Hepatocyte (in vitro differentiated cells): ENCODE measurements at regions not wholly inside any gene's neighbourhood (a gene's known extent, or its start where the extent isn't known, plus 50 kb on each side); places are given as distances from the start of the nearest gene placed in this dataset.

Experiments
- DNase-seq: peaks from one replicate; pipeline ENCODE4 v3.0.0-alpha.2; 2016; ENCODE audit warnings: low spot score
- H2AFZ ChIP-seq: fragments of 200-600 bp; sonication (generic); 2 replicates; pipeline ENCODE4 v1.6.0; 2016; ENCODE audit warnings: antibody characterized with exemption, mild to moderate bottlenecking
- H3K27ac ChIP-seq: fragments of 200-600 bp; sonication (generic); 2 replicates; pipeline ENCODE4 v1.5.1; 2016; ENCODE audit warnings: mild to moderate bottlenecking
- H3K27me3 ChIP-seq: fragments of 200-600 bp; sonication (generic); 2 replicates; pipeline ENCODE4 v1.6.1; 2016
- H3K36me3 ChIP-seq: fragments of 200-600 bp; sonication (generic); replicated peaks from 2 replicates; pipeline ENCODE4 v1.5.1; 2016; ENCODE audit warnings: low read depth; ENCODE audit not compliant: insufficient read depth
- H3K4me1 ChIP-seq: fragments of 200-600 bp; sonication (generic); 2 replicates; pipeline ENCODE4 v1.5.1; 2016; ENCODE audit warnings: mild to moderate bottlenecking, moderate library complexity; ENCODE audit not compliant: insufficient read depth
- H3K4me2 ChIP-seq: fragments of 200-600 bp; sonication (generic); 2 replicates; pipeline ENCODE4 v1.6.0; 2016
- H3K4me3 ChIP-seq: fragments of 200-600 bp; sonication (generic); 2 replicates; pipeline ENCODE4 v1.5.1; 2016; ENCODE audit warnings: mild to moderate bottlenecking
- H3K79me2 ChIP-seq: fragments of 200-600 bp; sonication (generic); 2 replicates; pipeline ENCODE4 v1.6.0; 2017; ENCODE audit warnings: mild to moderate bottlenecking
- H3K9me2 ChIP-seq: fragments of 200-600 bp; sonication (generic); replicated peaks from 2 replicates; pipeline ENCODE4 v1.6.0; 2017; ENCODE audit warnings: mild to moderate bottlenecking; ENCODE audit not compliant: insufficient read depth
- H3K9me3 ChIP-seq: fragments of 200-600 bp; sonication (generic); 2 replicates; pipeline ENCODE4 v1.5.1; 2016; ENCODE audit warnings: low read depth, mild to moderate bottlenecking
- H4K20me1 ChIP-seq: fragments of 200-600 bp; sonication (generic); 2 replicates; pipeline ENCODE4 v1.6.0; 2016; ENCODE audit warnings: mild to moderate bottlenecking; ENCODE audit not compliant: insufficient read depth, poor library complexity, severe bottlenecking
- CTCF ChIP-seq: fragments of 200-600 bp; sonication (generic); IDR thresholded peaks from 2 replicates; pipeline ENCODE4 v1.5.1; 2016; ENCODE audit warnings: antibody characterized with exemption, mild to moderate bottlenecking; ENCODE audit not compliant: poor library complexity
- EZH2 ChIP-seq: fragments of 200-600 bp; sonication (generic); IDR thresholded peaks from 2 replicates; pipeline ENCODE4 v1.6.1; 2016; ENCODE audit warnings: antibody characterized with exemption, mild to moderate bottlenecking, borderline replicate concordance
- EZH2phosphoT487 ChIP-seq: fragments of 200-600 bp; sonication (generic); IDR thresholded peaks from one replicate; pipeline ENCODE4 v1.6.1; 2018; ENCODE audit warnings: antibody characterized with exemption, mild to moderate bottlenecking, low read depth, moderate library complexity; ENCODE audit not compliant: unreplicated experiment, severe bottlenecking
- WGBS: methylation state at CpG from one replicate; pipeline ENCODE4 v1.1.6; 2016; ENCODE audit warnings: low lambda C conversion rate; ENCODE audit errors: missing lambda C conversion rate; 5-methylcytosine and 5-hydroxymethylcytosine counted together

- Histone ChIP-seq H3K9me3 (no peaks in the 10 kb centered on the region), H3K36me3 (no peaks in the 10 kb centered on the region), H3K4me3 (no peak overlapping the region), H2AFZ (no peak overlapping the region), H3K27me3 (no peaks in the 10 kb centered on the region), H3K4me2 (no peak overlapping the region), H3K4me1 (no peaks in the 10 kb centered on the region), H3K79me2 (no peaks in the 10 kb centered on the region), H3K9me2 (no peaks in the 10 kb centered on the region), H4K20me1 (no peaks in the 10 kb centered on the region), H3K27ac (no peak overlapping the region)
- DNase-seq: no peak
- no peak for TF ChIP-seq EZH2phosphoT487
- no peak for TF ChIP-seq EZH2
- TF ChIP-seq CTCF: no peak
- WGBS: 67% methylated on average over 3 of the region's 3 CpGs
These were observed 422.8 kb upstream of the PCDH9 start for GRCh38 chr13:67652887-67653286.

- WGBS: 26% methylated on average over 3 of the region's 3 CpGs
- no peaks in the 10 kb centered on the region for H3K9me3 ChIP-seq
- H3K9me2 ChIP-seq: no peaks in the 10 kb centered on the region
- no peaks in the 10 kb centered on the region for H3K4me1 ChIP-seq
- TF ChIP-seq EZH2 (no peak), EZH2phosphoT487 (no peak), CTCF (no peak)
- no peaks in the 10 kb centered on the region for H3K27me3 ChIP-seq
- no peak for DNase-seq
- no peaks in the 10 kb centered on the region for H4K20me1 ChIP-seq
- H3K4me2 ChIP-seq: no peak overlapping the region
- no peaks in the 10 kb centered on the region for H3K36me3 ChIP-seq
- H3K79me2 ChIP-seq: no peaks in the 10 kb centered on the region
- H3K4me3 ChIP-seq: no peak overlapping the region
- H3K27ac ChIP-seq: no peak overlapping the region
- no peak overlapping the region for H2AFZ ChIP-seq
These were observed 421.9 kb upstream of the PCDH9 start for GRCh38 chr13:67651908-67652465.

- no peak overlapping the region for H3K4me3 ChIP-seq
- no peaks in the 10 kb centered on the region for H3K4me1 ChIP-seq
- no peak overlapping the region for H3K27ac ChIP-seq
- WGBS: 93% methylated on average over 1 of the region's 1 CpG
- no peaks in the 10 kb centered on the region for H4K20me1 ChIP-seq
- H3K36me3 ChIP-seq: no peaks in the 10 kb centered on the region
- no peaks in the 10 kb centered on the region for H3K9me2 ChIP-seq
- H3K79me2 ChIP-seq: no peaks in the 10 kb centered on the region
- no peak for TF ChIP-seq EZH2
- H3K9me3 ChIP-seq: no peaks in the 10 kb centered on the region
- no peak overlapping the region for H3K4me2 ChIP-seq
- H2AFZ ChIP-seq: no peak overlapping the region
- DNase-seq: no peak
- H3K27me3 ChIP-seq: no peaks in the 10 kb centered on the region
These were observed 420.3 kb upstream of the PCDH9 start for GRCh38 chr13:67650471-67650870.

GRCh38 chr13:67645874-67646467 is 415.8 kb upstream of the PCDH9 start:
- H3K4me1 ChIP-seq: no peaks in the 10 kb centered on the region
- no peak overlapping the region for H2AFZ ChIP-seq
- TF ChIP-seq CTCF: no peak
- TF ChIP-seq EZH2: no peak
- TF ChIP-seq EZH2phosphoT487: no peak
- no peak overlapping the region for H3K4me2 ChIP-seq
- no peaks in the 10 kb centered on the region for H4K20me1 ChIP-seq
- no peaks in the 10 kb centered on the region for H3K79me2 ChIP-seq
- no peaks in the 10 kb centered on the region for H3K9me3 ChIP-seq
- H3K9me2 ChIP-seq: no peaks in the 10 kb centered on the region
- no peak for DNase-seq
- H3K27ac ChIP-seq: no peak overlapping the region
- 80% methylated on average over 4 of the region's 4 CpGs for WGBS
- H3K4me3 ChIP-seq: no peak overlapping the region
- no peaks in the 10 kb centered on the region for H3K36me3 ChIP-seq
- H3K27me3 ChIP-seq: no peaks in the 10 kb centered on the region
